Tongue (tissue), 1 donor: ENCODE measurements at regions not wholly inside any gene's neighbourhood (a gene's known extent, or its start where the extent isn't known, plus 50 kb on each side); places are given as distances from the start of the nearest gene placed in this dataset.
A peak's percentile ranks its signal among the peaks of the same experiment; 100 is the strongest.

Experiments
- DNase-seq: peaks from one replicate; pipeline ENCODE4 v3.0.0-alpha.2; 2015

GRCh38 chr19:29293292-29293691, 80.3 kb upstream of the UQCRFS1 start:
- DNase-seq = no peak

GRCh38 chr19:29293736-29294342, 80.9 kb upstream of the UQCRFS1 start:
- DNase-seq = no peak

GRCh38 chr19:29294343-29294811, 81.4 kb upstream of the UQCRFS1 start:
- no peak for DNase-seq

GRCh38 chr19:29295285-29295684, 82.3 kb upstream of the UQCRFS1 start:
- DNase-seq = no peak

- no peak for DNase-seq
Observed at GRCh38 chr19:29297381-29297780, 84.4 kb upstream of the UQCRFS1 start.

- peak; percentile 20 for DNase-seq
Observed at GRCh38 chr19:29299416-29300380, 86.7 kb upstream of the UQCRFS1 start.

- DNase-seq = no peak
Observed at GRCh38 chr19:29302002-29302928, 89.3 kb upstream of the UQCRFS1 start.

- peak; percentile 5 for DNase-seq
Observed at GRCh38 chr19:29303069-29303718, 90.2 kb upstream of the UQCRFS1 start.

- DNase-seq = no peak
Observed at GRCh38 chr19:29303719-29304090, 90.8 kb upstream of the UQCRFS1 start.

- DNase-seq = no peak
Observed at GRCh38 chr19:29305268-29305667, 92.3 kb upstream of the UQCRFS1 start.

- no peak for DNase-seq
Observed at GRCh38 chr19:29308977-29309590, 96.1 kb upstream of the UQCRFS1 start.

GRCh38 chr19:29309637-29310036, 96.7 kb upstream of the UQCRFS1 start:
- no peak for DNase-seq

GRCh38 chr19:29311191-29311790, 98.3 kb upstream of the UQCRFS1 start:
- DNase-seq = no peak

- DNase-seq = peak; percentile 31
Observed at GRCh38 chr19:29315556-29316190, 102.7 kb upstream of the UQCRFS1 start.

- no peak for DNase-seq
Observed at GRCh38 chr19:29318581-29318980, 105.6 kb upstream of the UQCRFS1 start.

GRCh38 chr19:29320086-29320485, 107.1 kb upstream of the UQCRFS1 start:
- DNase-seq = no peak

- no peak for DNase-seq
Observed at GRCh38 chr19:29320618-29321017, 107.7 kb upstream of the UQCRFS1 start.

- no peak for DNase-seq
Observed at GRCh38 chr19:29321116-29321515, 108.2 kb upstream of the UQCRFS1 start.

- peak; percentile 34 for DNase-seq
Observed at GRCh38 chr19:29323021-29323430, 110.1 kb upstream of the UQCRFS1 start.
